ENCODE measurements at regions not wholly inside any gene's neighbourhood (a gene's known extent, or its start where the extent isn't known, plus 50 kb on each side); places are given as distances from the start of the nearest gene placed in this dataset.
A peak's percentile ranks its signal among the peaks of the same experiment; 100 is the strongest.
"Not testable (repeated sequence)": the region's sequence is repeated elsewhere in the genome, so short reads cannot be mapped to it uniquely, and the experiment has no call there.

- H3K27me3 ChIP-seq, result no peaks in the 10 kb centered on the region
- Mint-ChIP-seq H3K4me3 (no peak overlapping the region), H3K27me3 (ENCODE audit: insufficient read depth, low read depth) (peaks cover 2% of the 10 kb centered on the region), H3K27ac (no peak overlapping the region), H3K36me3 (no peaks in the 10 kb centered on the region), H3K4me1 (peaks cover 3% of the 10 kb centered on the region), H3K9me3 (peaks cover 12% of the 10 kb centered on the region)
- no peaks in the 10 kb centered on the region for H4K20me1 ChIP-seq (ENCODE audit: low read depth)
- no peak overlapping the region for H3K9ac ChIP-seq
- H3K4me2 ChIP-seq, result no peak overlapping the region
- no peaks in the 10 kb centered on the region for H3F3A ChIP-seq (ENCODE audit: low read depth)
- H3K36me3 ChIP-seq, result peaks cover 8% of the 10 kb centered on the region
- no peak for DNase-seq (ENCODE audit: low spot score)
- no peaks in the 10 kb centered on the region for H3K79me2 ChIP-seq (ENCODE audit: low read depth)
- no peak overlapping the region for H2AFZ ChIP-seq (replicated peaks)
- no peak for TF ChIP-seq EZH2 (IDR thresholded peaks at IDR 0.05)
- no peak for TF ChIP-seq CTCF (IDR thresholded peaks at IDR 0.05)
- TF ChIP-seq EZH2phosphoT487 (IDR thresholded peaks at IDR 0.05), result no peak
- peaks cover 4% of the 10 kb centered on the region for H3K9me3 ChIP-seq (ENCODE audit: low read depth)
- H3K4me3 ChIP-seq, result no peak overlapping the region
- H3K4me1 ChIP-seq, result peaks cover 7% of the 10 kb centered on the region
- H3K27ac ChIP-seq, result no peak overlapping the region
These were observed 194.5 kb downstream of the HSD17B3 start for GRCh38 chr9:96107436-96107835.

GRCh38 chr9:96100385-96101300, 201.3 kb downstream of the HSD17B3 start:
- peak overlapping the region; percentile 21 for H3K27ac Mint-ChIP-seq

GRCh38 chr9:96090630-96091029, 211.3 kb downstream of the HSD17B3 start:
- not testable (repeated sequence) for H3K4me3 Mint-ChIP-seq; H3K4me3 ChIP-seq; H2AFZ ChIP-seq (replicated peaks); H4K20me1 ChIP-seq (ENCODE audit: low read depth); H3K27ac ChIP-seq; H3K9ac ChIP-seq; H3K36me3 ChIP-seq; H3K36me3 Mint-ChIP-seq; H3K27me3 ChIP-seq; H3K79me2 ChIP-seq (ENCODE audit: low read depth); H3K4me2 ChIP-seq; H3F3A ChIP-seq (ENCODE audit: low read depth); H3K9me3 Mint-ChIP-seq; H3K9me3 ChIP-seq (ENCODE audit: low read depth); H3K4me1 Mint-ChIP-seq; H3K27ac Mint-ChIP-seq; DNase-seq (ENCODE audit: low spot score)
- H3K4me1 ChIP-seq, result peaks cover 11% of the 10 kb centered on the region
- H3K27me3 Mint-ChIP-seq (ENCODE audit: insufficient read depth, low read depth), result peaks cover 13% of the 10 kb centered on the region

More at GRCh38 chr9:96100385-96101300, 201.3 kb downstream of the HSD17B3 start:
- Histone ChIP-seq H3K36me3 (peaks cover 8% of the 10 kb centered on the region), H4K20me1 (ENCODE audit: low read depth) (no peaks in the 10 kb centered on the region), H3K4me3 (no peak overlapping the region), H3K9ac (no peak overlapping the region), H3K27ac (no peak overlapping the region), H3K4me1 (peaks cover 8% of the 10 kb centered on the region), H3K79me2 (ENCODE audit: low read depth) (no peaks in the 10 kb centered on the region), H3F3A (ENCODE audit: low read depth) (no peaks in the 10 kb centered on the region), H2AFZ (replicated peaks) (peak overlapping the region; percentile 26), H3K27me3 (no peaks in the 10 kb centered on the region), H3K4me2 (no peak overlapping the region), H3K9me3 (ENCODE audit: low read depth) (peaks cover 4% of the 10 kb centered on the region)
- peaks cover 4% of the 10 kb centered on the region for H3K36me3 Mint-ChIP-seq
- H3K4me1 Mint-ChIP-seq, result peaks cover 15% of the 10 kb centered on the region
- TF ChIP-seq EZH2 (IDR thresholded peaks at IDR 0.05) (no peak), EZH2phosphoT487 (IDR thresholded peaks at IDR 0.05) (no peak), CTCF (IDR thresholded peaks at IDR 0.05) (no peak)
- H3K9me3 Mint-ChIP-seq, result peaks cover 14% of the 10 kb centered on the region
- H3K4me3 Mint-ChIP-seq, result no peak overlapping the region
- peaks cover 5% of the 10 kb centered on the region for H3K27me3 Mint-ChIP-seq (ENCODE audit: insufficient read depth, low read depth)
- DNase-seq (ENCODE audit: low spot score), result no peak
